Stimulated activated effector memory CD8-positive, alpha-beta T cell treated with anti-CD3 and anti-CD28 coated beads, Interleukin-12 subunit alpha, Interleukin-12 subunit beta, amount 100 ng/mL, for 72 hours (primary cell): ENCODE measurements at regions not wholly inside any gene's neighbourhood (a gene's known extent, or its start where the extent isn't known, plus 50 kb on each side); places are given as distances from the start of the nearest gene placed in this dataset.

Experiments
- ATAC-seq: fragments of 150-1000 bp; cut with Tn5 transposase; 2 replicates; pipeline ENCODE4 v1.10.0; 2021
- DNase-seq, 2 donors: peaks; one replicate each; pipeline ENCODE4 v3.0.0; 2021 to 2022; ENCODE audit warnings: low spot score in 2 of 2
- H3K27ac Mint-ChIP-seq: one replicate; pipeline ENCODE4 v1.8.0; 2022; ENCODE audit warnings: mild to moderate bottlenecking, mixed read lengths
- H3K36me3 Mint-ChIP-seq: one replicate; pipeline ENCODE4 v1.8.0; 2022; ENCODE audit warnings: mild to moderate bottlenecking, mixed read lengths
- H3K4me1 Mint-ChIP-seq: one replicate; pipeline ENCODE4 v1.8.0; 2022; ENCODE audit warnings: mixed read lengths
- H3K4me3 Mint-ChIP-seq: one replicate; pipeline ENCODE4 v1.8.0; 2022; ENCODE audit warnings: mild to moderate bottlenecking, mixed read lengths
- H3K9me3 Mint-ChIP-seq: one replicate; pipeline ENCODE4 v1.8.0; 2022; ENCODE audit warnings: mixed read lengths

DNA sequence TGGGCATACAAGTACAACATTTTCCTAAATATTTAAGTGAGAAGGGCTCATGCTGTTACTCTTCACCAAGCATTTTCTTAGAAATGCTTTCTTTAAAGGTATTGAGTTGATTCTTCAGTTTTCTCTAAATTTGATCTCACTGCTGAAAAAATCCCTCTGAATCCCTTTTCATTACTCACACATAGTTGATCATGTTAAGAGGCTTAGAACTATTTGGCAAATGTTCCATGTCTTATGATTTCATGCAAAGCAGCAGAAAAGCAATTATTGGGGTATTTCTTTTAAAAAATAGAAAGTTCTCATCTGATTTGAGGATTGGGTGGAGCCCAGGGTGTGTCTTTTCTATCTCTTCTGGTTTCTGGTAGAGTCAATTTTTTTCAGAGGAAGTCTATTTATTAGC, 1079.8 kb upstream of the ZEB2 start:
- Mint-ChIP-seq H3K4me1 (no peaks in the 10 kb centered on the region), H3K9me3 (no peaks in the 10 kb centered on the region), H3K36me3 (no peaks in the 10 kb centered on the region), H3K27ac (no peak overlapping the region), H3K4me3 (no peak overlapping the region)
- DNase-seq (no peak), ATAC-seq (no peak)

DNA sequence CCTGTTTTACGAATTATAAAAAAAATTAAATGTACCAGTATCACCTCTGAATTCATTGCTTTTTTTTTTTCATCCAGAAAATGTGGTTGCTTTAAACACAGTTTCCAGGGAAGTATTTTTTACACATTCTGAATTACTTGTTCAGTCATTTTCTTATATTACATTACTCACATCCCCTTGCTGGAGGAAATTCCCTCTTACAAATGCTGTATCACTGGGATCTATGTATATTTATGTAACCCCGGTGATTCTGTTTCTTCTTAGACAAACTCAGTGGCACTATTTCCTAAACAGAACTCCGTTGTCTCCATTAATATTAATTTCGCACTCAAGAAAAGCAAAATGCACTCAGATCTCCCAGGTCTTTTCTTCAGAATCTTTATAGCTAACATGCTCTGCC, 1078.5 kb upstream of the ZEB2 start:
- no peak for ATAC-seq
- no peak overlapping the region for H3K27ac Mint-ChIP-seq
- H3K4me1 Mint-ChIP-seq: no peaks in the 10 kb centered on the region
- no peak for DNase-seq
- no peaks in the 10 kb centered on the region for H3K9me3 Mint-ChIP-seq
- H3K4me3 Mint-ChIP-seq: no peak overlapping the region
- no peaks in the 10 kb centered on the region for H3K36me3 Mint-ChIP-seq

DNA sequence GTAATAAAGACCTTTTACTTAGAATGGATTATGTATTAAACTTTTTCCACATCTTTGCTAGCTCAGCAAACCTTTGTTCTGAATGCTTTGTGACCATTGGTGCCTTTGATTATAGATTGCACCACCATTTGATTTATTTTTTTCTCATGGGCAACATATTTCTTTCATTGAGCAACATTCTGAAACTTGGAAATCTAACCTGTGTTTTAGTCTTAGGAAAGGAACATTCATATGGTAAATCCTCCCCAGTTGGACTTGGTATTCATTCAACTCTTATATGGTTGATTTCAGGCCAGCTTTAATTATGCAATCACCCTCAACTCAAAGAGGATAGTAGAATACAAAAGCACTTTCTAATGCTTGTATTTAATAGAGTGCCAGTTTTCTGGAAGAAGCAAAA, 1077.9 kb upstream of the ZEB2 start:
- ATAC-seq (no peak), DNase-seq (no peak)
- no peaks in the 10 kb centered on the region for H3K36me3 Mint-ChIP-seq
- H3K9me3 Mint-ChIP-seq: no peaks in the 10 kb centered on the region
- no peak overlapping the region for H3K27ac Mint-ChIP-seq
- no peaks in the 10 kb centered on the region for H3K4me1 Mint-ChIP-seq
- no peak overlapping the region for H3K4me3 Mint-ChIP-seq

GRCh38 chr2:145597006-145597405, 1077.1 kb upstream of the ZEB2 start:
- Mint-ChIP-seq H3K4me3 (no peak overlapping the region), H3K36me3 (no peaks in the 10 kb centered on the region), H3K9me3 (no peaks in the 10 kb centered on the region), H3K27ac (no peak overlapping the region), H3K4me1 (no peaks in the 10 kb centered on the region)
- no peak for DNase-seq
- ATAC-seq: no peak

DNA sequence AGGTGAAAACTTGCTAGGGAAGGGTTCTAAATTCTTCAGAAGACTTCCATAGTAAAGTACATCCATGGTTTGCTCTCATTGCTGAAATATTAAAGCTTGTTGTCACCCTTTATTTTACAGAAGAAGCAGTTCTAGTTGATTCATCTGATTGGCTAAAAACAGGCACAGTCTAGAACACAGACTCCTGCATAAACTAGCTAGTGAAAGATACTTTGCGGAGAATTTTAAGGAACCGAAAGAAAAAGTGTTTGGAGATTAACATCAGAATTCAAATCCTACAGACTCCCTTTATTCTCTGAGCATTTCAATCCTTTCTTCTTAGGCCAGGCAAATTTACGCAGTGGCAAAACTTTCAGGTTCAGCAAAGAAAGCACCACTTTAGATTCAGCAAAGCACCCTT, 1076.5 kb upstream of the ZEB2 start:
- no peak for DNase-seq
- no peak for ATAC-seq
- no peaks in the 10 kb centered on the region for H3K9me3 Mint-ChIP-seq
- no peak overlapping the region for H3K4me3 Mint-ChIP-seq
- no peaks in the 10 kb centered on the region for H3K36me3 Mint-ChIP-seq
- H3K4me1 Mint-ChIP-seq: no peaks in the 10 kb centered on the region
- no peak overlapping the region for H3K27ac Mint-ChIP-seq

DNA sequence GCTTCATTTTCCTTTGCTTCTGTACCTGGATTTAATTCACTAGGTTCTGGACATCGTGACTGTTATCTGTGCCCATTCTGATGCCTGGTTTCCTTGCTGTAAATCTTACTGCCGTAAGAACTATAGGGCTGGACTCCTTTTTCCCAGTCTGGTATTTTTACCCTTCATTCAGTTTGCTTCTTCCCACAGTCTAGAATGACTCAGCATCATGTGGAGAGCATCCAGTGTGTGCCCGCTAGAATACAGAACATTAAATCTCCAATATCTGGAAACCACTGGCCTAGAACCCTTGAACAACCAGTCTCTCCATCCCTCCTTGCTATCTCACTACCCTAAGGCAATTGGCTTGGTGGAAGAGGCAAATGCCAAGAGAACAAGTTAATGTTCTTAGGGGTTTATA, 1075.4 kb upstream of the ZEB2 start:
- Mint-ChIP-seq H3K9me3 (no peaks in the 10 kb centered on the region), H3K4me3 (no peak overlapping the region), H3K27ac (no peak overlapping the region), H3K4me1 (no peaks in the 10 kb centered on the region), H3K36me3 (no peaks in the 10 kb centered on the region)
- no peak for DNase-seq
- no peak for ATAC-seq

GRCh38 chr2:145593991-145594614, 1074.2 kb upstream of the ZEB2 start:
- no peaks in the 10 kb centered on the region for H3K4me1 Mint-ChIP-seq
- no peaks in the 10 kb centered on the region for H3K9me3 Mint-ChIP-seq
- H3K4me3 Mint-ChIP-seq: no peak overlapping the region
- DNase-seq (no peak), ATAC-seq (no peak)
- no peak overlapping the region for H3K27ac Mint-ChIP-seq
- H3K36me3 Mint-ChIP-seq: no peaks in the 10 kb centered on the region

DNA sequence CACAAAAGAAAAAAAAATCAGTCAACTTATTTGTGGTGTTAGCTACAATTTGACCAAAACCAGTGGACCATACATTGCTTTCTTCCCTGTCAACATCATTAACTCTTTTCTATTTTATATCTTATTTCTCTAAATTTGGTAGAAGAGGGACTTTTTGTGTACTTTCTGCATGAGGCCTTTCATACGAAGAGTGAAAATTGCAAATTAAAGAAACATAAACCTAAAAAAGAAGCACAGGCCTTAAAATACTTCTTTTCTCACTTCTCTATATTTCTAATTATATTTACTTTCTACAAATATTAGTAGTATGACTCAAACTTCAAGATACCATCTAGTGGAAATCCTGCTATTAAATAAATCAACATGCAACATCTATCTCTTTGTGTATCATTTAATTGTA, 1073.4 kb upstream of the ZEB2 start:
- DNase-seq: no peak
- no peaks in the 10 kb centered on the region for H3K9me3 Mint-ChIP-seq
- no peak overlapping the region for H3K4me3 Mint-ChIP-seq
- no peak for ATAC-seq
- no peaks in the 10 kb centered on the region for H3K36me3 Mint-ChIP-seq
- no peaks in the 10 kb centered on the region for H3K4me1 Mint-ChIP-seq
- H3K27ac Mint-ChIP-seq: no peak overlapping the region

GRCh38 chr2:145592361-145592760, 1072.4 kb upstream of the ZEB2 start:
- no peak for DNase-seq
- Mint-ChIP-seq H3K4me3 (no peak overlapping the region), H3K4me1 (no peaks in the 10 kb centered on the region), H3K9me3 (no peaks in the 10 kb centered on the region), H3K36me3 (no peaks in the 10 kb centered on the region), H3K27ac (no peak overlapping the region)
- no peak for ATAC-seq

DNA sequence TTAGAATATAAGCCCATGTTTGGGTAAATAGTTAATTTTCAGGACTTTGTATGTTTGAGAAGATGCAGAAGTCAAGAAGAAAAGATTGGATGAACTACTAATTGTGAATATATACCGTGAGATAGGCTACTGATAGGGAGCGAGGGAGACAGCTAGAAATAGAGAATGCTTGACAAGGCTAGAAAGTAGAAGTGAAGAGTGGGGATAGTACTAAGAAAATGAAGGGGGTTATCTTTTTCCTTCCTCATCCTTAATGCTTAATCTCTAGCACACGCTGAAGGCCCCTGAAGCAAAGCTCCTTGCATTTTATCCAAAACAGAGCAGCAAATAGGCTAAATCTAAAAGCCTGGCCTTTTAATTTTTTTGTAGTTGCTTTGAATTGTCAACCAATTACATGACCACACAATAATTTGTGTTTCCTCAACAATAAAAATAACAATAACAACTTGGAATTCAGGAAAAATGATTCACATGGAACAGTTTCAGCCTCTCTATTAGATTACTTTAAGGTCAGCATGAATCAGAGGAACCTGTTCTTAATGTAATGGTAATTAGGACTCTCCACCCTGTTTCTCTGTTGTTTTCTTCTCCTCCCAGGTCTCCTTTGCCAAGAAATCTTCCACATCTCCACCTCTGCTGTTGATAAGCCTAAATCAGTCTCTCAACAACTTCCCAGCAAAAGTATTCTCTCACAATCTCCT, 1071.3 kb upstream of the ZEB2 start:
- Mint-ChIP-seq H3K4me3 (no peak overlapping the region), H3K36me3 (no peaks in the 10 kb centered on the region), H3K27ac (no peak overlapping the region), H3K4me1 (no peaks in the 10 kb centered on the region), H3K9me3 (no peaks in the 10 kb centered on the region)
- no peak for DNase-seq
- no peak for ATAC-seq

- no peak for ATAC-seq
- no peaks in the 10 kb centered on the region for H3K4me1 Mint-ChIP-seq
- H3K9me3 Mint-ChIP-seq: no peaks in the 10 kb centered on the region
- no peak overlapping the region for H3K4me3 Mint-ChIP-seq
- DNase-seq: no peak
- no peak overlapping the region for H3K27ac Mint-ChIP-seq
- H3K36me3 Mint-ChIP-seq: no peaks in the 10 kb centered on the region
Observed at GRCh38 chr2:145587922-145588321, 1068.0 kb upstream of the ZEB2 start.

DNA sequence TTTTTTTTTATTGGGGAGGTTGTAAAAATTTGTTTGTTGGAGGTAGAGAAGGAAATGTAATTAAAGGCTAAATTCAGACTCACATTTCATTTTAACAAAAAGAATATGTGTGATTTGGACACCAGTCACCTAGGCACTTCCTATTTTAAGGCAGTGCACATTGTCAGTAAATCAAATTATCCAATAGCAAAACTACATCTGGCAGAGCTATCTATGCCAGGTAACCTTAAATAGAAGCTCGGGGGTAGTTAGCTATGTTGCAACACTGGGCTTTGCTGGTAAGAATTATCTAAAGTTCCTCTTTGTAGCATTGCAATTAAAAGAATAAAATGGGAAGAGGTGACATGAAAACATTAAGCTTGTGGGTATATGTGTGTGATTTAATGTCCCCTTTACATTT, 1064.4 kb upstream of the ZEB2 start:
- no peaks in the 10 kb centered on the region for H3K4me1 Mint-ChIP-seq
- H3K36me3 Mint-ChIP-seq: no peaks in the 10 kb centered on the region
- H3K9me3 Mint-ChIP-seq: no peaks in the 10 kb centered on the region
- DNase-seq (no peak), ATAC-seq (no peak)
- H3K4me3 Mint-ChIP-seq: no peak overlapping the region
- H3K27ac Mint-ChIP-seq: no peak overlapping the region

GRCh38 chr2:145573608-145574007, 1053.7 kb upstream of the ZEB2 start:
- Mint-ChIP-seq H3K9me3 (peaks cover 5% of the 10 kb centered on the region), H3K36me3 (no peaks in the 10 kb centered on the region), H3K4me3 (no peak overlapping the region), H3K4me1 (no peaks in the 10 kb centered on the region), H3K27ac (no peak overlapping the region)
- DNase-seq (no peak), ATAC-seq (no peak)

DNA sequence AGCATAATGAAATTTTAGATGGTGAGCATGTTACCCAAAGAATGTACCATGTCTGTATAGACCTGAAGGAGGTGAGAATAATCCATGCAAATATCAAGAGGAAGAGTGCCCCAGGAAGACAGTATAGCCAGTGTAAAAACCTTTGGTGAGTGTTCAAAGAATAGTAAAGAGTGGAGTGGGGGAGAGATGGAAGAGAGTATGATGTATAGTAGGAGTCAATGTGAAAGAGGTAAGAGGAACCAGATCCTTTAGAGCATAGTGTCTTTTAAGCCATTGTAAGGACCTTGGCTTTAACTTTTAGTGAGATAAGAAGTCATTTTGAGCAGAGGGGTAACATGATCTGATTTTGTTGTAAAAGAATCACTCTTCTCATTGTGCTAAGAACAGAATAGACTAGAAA, 1052.3 kb upstream of the ZEB2 start:
- H3K36me3 Mint-ChIP-seq: no peaks in the 10 kb centered on the region

DNA sequence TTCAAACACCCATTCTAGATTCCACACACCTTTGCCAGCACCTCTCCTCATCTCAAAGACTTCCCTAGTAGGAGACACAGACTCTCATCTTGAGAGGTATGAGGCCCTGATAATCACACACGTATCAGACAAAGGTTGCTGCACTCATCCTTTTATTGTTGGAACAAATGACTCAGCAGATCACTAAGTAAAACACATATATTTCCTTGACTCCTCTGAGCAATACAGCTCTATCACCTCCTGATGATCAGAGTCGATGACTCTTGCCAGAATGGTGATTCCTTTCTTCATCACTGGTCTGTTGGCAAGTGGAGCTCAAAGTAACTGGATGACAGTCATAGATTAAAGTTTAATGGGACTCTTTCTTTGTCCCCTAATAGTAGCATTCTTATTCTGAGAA, 1049.2 kb upstream of the ZEB2 start:
- ATAC-seq: no peak
- Mint-ChIP-seq H3K4me3 (no peak overlapping the region), H3K9me3 (peaks cover 7% of the 10 kb centered on the region), H3K27ac (no peak overlapping the region), H3K4me1 (no peaks in the 10 kb centered on the region), H3K36me3 (no peaks in the 10 kb centered on the region)
- DNase-seq: no peak

More for the DNA sequence above, 1052.3 kb upstream of the ZEB2 start:
- H3K4me3 Mint-ChIP-seq: no peak overlapping the region
- ATAC-seq: no peak
- no peak overlapping the region for H3K27ac Mint-ChIP-seq
- DNase-seq: no peak
- peaks cover 5% of the 10 kb centered on the region for H3K9me3 Mint-ChIP-seq
- no peaks in the 10 kb centered on the region for H3K4me1 Mint-ChIP-seq

DNA sequence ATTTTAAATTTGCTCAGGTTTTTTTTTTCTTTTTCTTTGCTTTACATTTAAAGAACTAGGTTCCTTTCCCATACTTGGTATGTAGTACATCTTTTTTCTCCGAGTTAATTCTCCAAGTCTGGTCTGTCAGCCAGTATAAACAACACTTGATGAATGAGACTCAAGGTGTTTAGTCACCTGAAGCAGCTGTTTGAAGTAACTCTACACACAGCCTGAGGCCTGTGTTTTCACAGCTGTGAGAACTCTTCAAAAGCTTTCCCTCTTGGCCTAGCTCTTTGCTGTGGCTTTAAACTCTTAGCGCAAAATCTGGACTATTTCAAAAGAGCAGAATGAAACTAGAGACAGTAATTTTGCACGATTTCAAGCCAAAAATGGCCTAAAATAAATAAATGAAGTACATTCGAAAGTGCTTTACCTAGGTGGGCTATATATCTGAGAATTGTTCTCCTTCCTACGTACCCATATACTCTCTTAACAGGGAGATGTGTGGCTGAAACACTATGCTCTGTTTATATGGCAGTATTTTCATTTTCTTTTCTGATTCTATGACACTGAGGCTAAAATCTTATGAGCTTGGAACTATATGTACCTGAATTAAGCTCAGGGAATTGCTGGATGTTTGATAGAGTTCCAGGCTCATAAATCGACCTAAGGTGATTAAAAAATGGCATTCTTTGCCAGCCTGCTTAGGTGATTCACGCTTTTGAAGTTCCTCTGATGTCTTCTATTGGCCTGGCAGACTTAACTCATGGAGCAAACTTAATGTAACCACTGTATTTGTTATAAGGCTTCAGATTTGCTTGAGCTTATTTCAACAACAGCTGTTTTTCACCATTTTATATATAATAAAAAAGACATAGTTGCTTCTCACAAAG, 1044.1 kb upstream of the ZEB2 start:
- H3K27ac Mint-ChIP-seq: no peak overlapping the region
- H3K9me3 Mint-ChIP-seq: peaks cover 2% of the 10 kb centered on the region
- no peaks in the 10 kb centered on the region for H3K36me3 Mint-ChIP-seq
- no peak for DNase-seq
- no peaks in the 10 kb centered on the region for H3K4me1 Mint-ChIP-seq
- no peak overlapping the region for H3K4me3 Mint-ChIP-seq
- no peak for ATAC-seq
